ENCODE measurements at regions not wholly inside any gene's neighbourhood (a gene's known extent, or its start where the extent isn't known, plus 50 kb on each side); places are given as distances from the start of the nearest gene placed in this dataset.
"Not testable (repeated sequence)": the region's sequence is repeated elsewhere in the genome, so short reads cannot be mapped to it uniquely, and the experiment has no call there.

GRCh38 chr21:22804151-22804550, 1805.9 kb downstream of the NCAM2 start:
- DNase-seq, result no peak

GRCh38 chr21:22806278-22806677, 1808.1 kb downstream of the NCAM2 start:
- DNase-seq, result no peak

- DNase-seq, result no peak
Measured at GRCh38 chr21:22813201-22813600, 1815.0 kb downstream of the NCAM2 start.

- not testable (repeated sequence) for DNase-seq
Measured at GRCh38 chr21:22818681-22819485, 1820.7 kb downstream of the NCAM2 start.

GRCh38 chr21:22827422-22827821, 1829.2 kb downstream of the NCAM2 start:
- no peak for DNase-seq

GRCh38 chr21:22842875-22843274, 1844.7 kb downstream of the NCAM2 start:
- no peak for DNase-seq

GRCh38 chr21:22855581-22855980, 1857.4 kb downstream of the NCAM2 start:
- DNase-seq, result no peak

GRCh38 chr21:22871692-22872091, 1873.5 kb downstream of the NCAM2 start:
- DNase-seq, result no peak

GRCh38 chr21:22880573-22880972, 1882.4 kb downstream of the NCAM2 start:
- no peak for DNase-seq

- no peak for DNase-seq
Measured at GRCh38 chr21:22881131-22881530, 1882.9 kb downstream of the NCAM2 start.

- DNase-seq, result no peak
Measured at GRCh38 chr21:22885079-22885478, 1886.9 kb downstream of the NCAM2 start.

- DNase-seq, result no peak
Measured at GRCh38 chr21:22885614-22886013, 1887.4 kb downstream of the NCAM2 start.

GRCh38 chr21:22889445-22889844, 1891.2 kb downstream of the NCAM2 start:
- DNase-seq, result no peak

- DNase-seq, result no peak
Measured at GRCh38 chr21:22890656-22891055, 1892.4 kb downstream of the NCAM2 start.

GRCh38 chr21:22892028-22892427, 1893.8 kb downstream of the NCAM2 start:
- DNase-seq, result no peak

- DNase-seq, result no peak
Measured at GRCh38 chr21:22892740-22893139, 1894.5 kb downstream of the NCAM2 start.

GRCh38 chr21:22898051-22898665, 1899.9 kb downstream of the NCAM2 start:
- no peak for DNase-seq

GRCh38 chr21:22900490-22900889, 1902.3 kb downstream of the NCAM2 start:
- no peak for DNase-seq

GRCh38 chr21:22903851-22904250, 1905.6 kb downstream of the NCAM2 start:
- DNase-seq, result no peak

- no peak for DNase-seq
Measured at GRCh38 chr21:22904385-22904784, 1906.2 kb downstream of the NCAM2 start.

- DNase-seq, result no peak
Measured at GRCh38 chr21:22925032-22925431, 1926.8 kb downstream of the NCAM2 start.

- no peak for DNase-seq
Measured at GRCh38 chr21:22927469-22927868, 1929.3 kb downstream of the NCAM2 start.

- no peak for DNase-seq
Measured at GRCh38 chr21:22941779-22942490, 1943.7 kb downstream of the NCAM2 start.

GRCh38 chr21:22955559-22955958, 1957.3 kb downstream of the NCAM2 start:
- no peak for DNase-seq
